ENCODE measurements at regions not wholly inside any gene's neighbourhood (a gene's known extent, or its start where the extent isn't known, plus 50 kb on each side); places are given as distances from the start of the nearest gene placed in this dataset.

DNA sequence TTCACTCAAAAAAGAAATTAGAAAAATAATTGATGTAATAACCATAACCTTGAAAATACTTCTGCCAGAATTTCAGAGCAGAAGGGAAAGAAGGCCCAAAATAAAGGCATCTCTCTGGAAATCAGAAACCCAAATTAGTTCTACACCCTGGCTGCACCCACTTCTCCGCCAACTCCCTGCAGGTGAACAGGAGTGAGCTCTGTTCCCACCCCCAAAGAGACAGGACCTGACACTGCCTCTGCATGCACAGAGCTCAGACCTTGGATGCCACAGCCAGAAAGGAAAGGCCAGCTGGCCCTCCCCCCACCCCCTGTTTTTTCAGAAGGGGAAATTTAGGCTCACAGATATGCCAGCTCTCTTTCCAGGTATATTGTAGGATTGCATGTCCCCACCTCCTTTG lies 228.2 kb downstream of the BCL11B start:
- H3K27me3 Mint-ChIP-seq (ENCODE audit: insufficient read depth, unreplicated experiment), result peaks cover 3% of the 10 kb centered on the region

DNA sequence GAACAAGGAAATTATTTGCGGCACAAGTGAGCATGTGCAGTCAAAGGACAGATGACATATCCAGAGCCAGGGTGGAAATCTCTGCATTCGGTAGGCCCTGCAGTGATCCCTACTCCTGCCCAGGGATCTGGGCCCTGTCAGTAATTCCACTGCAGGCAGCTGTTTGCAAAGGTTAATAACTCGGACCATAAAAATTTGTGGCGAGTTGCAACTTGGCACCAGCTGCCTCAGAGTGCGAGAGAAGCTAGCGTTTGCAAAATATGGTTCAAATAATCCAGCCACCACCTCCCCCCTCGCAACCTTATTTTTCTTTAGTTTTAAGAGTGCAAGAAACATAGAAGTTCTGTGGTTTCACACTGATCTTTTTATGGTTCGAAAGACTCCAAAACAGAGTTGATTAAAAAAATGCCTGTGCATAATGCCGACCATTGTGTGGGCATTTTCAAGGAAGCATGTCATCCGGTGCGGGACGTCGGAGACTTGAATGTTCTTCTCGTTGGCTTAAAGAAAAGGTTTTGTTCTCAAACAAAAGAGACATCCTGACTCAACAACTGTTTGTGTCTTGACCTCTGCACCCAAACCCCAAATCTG lies 224.5 kb downstream of the BCL11B start:
- BruUV-seq (replicated peaks), result no TSS peak
- peaks cover 4% of the 10 kb centered on the region for H3K27me3 Mint-ChIP-seq (ENCODE audit: insufficient read depth, unreplicated experiment)
- H3K9me3 ChIP-seq, result no peaks in the 10 kb centered on the region; the same call in 1 of the 2 replicates
- H3K4me1 Mint-ChIP-seq (ENCODE audit: low read depth, unreplicated experiment), result no peaks in the 10 kb centered on the region
- no peak for DNase-seq
- CTCF ChIA-PET, result no interaction called here
- H3K4me3 ChIP-seq (ENCODE audit: low read depth, low read length), result no peak overlapping the region
- H3K27me3 ChIP-seq (replicated peaks; ENCODE audit: control insufficient read depth, insufficient read depth, low read length), result no peaks in the 10 kb centered on the region
- H3K4me3 Mint-ChIP-seq (ENCODE audit: unreplicated experiment), result no peak overlapping the region
- no peaks in the 10 kb centered on the region for H3K36me3 Mint-ChIP-seq (ENCODE audit: insufficient read depth, unreplicated experiment)
- TF ChIP-seq, protein P1, sequence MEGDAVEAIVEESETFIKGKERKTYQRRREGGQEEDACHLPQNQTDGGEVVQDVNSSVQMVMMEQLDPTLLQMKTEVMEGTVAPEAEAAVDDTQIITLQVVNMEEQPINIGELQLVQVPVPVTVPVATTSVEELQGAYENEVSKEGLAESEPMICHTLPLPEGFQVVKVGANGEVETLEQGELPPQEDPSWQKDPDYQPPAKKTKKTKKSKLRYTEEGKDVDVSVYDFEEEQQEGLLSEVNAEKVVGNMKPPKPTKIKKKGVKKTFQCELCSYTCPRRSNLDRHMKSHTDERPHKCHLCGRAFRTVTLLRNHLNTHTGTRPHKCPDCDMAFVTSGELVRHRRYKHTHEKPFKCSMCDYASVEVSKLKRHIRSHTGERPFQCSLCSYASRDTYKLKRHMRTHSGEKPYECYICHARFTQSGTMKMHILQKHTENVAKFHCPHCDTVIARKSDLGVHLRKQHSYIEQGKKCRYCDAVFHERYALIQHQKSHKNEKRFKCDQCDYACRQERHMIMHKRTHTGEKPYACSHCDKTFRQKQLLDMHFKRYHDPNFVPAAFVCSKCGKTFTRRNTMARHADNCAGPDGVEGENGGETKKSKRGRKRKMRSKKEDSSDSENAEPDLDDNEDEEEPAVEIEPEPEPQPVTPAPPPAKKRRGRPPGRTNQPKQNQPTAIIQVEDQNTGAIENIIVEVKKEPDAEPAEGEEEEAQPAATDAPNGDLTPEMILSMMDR (IDR thresholded peaks at IDR 0.05; ENCODE audit: insufficient read depth in 1 of 2, low read depth in 1 of 2, low read length in 1 of 2, severe bottlenecking in 1 of 2, unreplicated experiment in 1 of 2), result no peak
- H3K36me3 ChIP-seq (ENCODE audit: control insufficient read depth, insufficient read depth, low read length), result no peaks in the 10 kb centered on the region
- peaks cover 14% of the 10 kb centered on the region for H3K9me3 Mint-ChIP-seq (ENCODE audit: unreplicated experiment)
- H3K4me1 ChIP-seq, result no peaks in the 10 kb centered on the region
- no peak overlapping the region for H3K27ac Mint-ChIP-seq (ENCODE audit: unreplicated experiment)
- intact Hi-C loops (cut with micrococcal nuclease; ENCODE audit: unreplicated experiment), result no loop called here
- POLR2A ChIA-PET, result no interaction called here

More for the DNA sequence above, 228.2 kb downstream of the BCL11B start:
- no peak overlapping the region for H3K27ac Mint-ChIP-seq (ENCODE audit: unreplicated experiment)
- no peaks in the 10 kb centered on the region for H3K9me3 Mint-ChIP-seq (ENCODE audit: unreplicated experiment)
- no TSS peak for BruUV-seq (replicated peaks)
- intact Hi-C loops (cut with micrococcal nuclease; ENCODE audit: unreplicated experiment), result no loop called here
- H3K4me1 ChIP-seq, result no peaks in the 10 kb centered on the region
- no peak overlapping the region for H3K4me3 ChIP-seq (ENCODE audit: low read depth, low read length)
- H3K4me3 Mint-ChIP-seq (ENCODE audit: unreplicated experiment), result no peak overlapping the region
- no peaks in the 10 kb centered on the region for H3K9me3 ChIP-seq
- no peak for DNase-seq
- no peaks in the 10 kb centered on the region for H3K36me3 ChIP-seq (ENCODE audit: control insufficient read depth, insufficient read depth, low read length)
- no peaks in the 10 kb centered on the region for H3K4me1 Mint-ChIP-seq (ENCODE audit: low read depth, unreplicated experiment)
- H3K27me3 ChIP-seq (replicated peaks; ENCODE audit: control insufficient read depth, insufficient read depth, low read length), result no peaks in the 10 kb centered on the region
- ChIA-PET POLR2A (no interaction called here), CTCF (interaction anchor here (0.6 kb wide), 1 partner anchor 1066 kb away, joined by 3 read pairs; no protein-coding TSS in a partner anchor)
- H3K36me3 Mint-ChIP-seq (ENCODE audit: insufficient read depth, unreplicated experiment), result no peaks in the 10 kb centered on the region
- TF ChIP-seq, protein P1 (IDR thresholded peaks at IDR 0.05; ENCODE audit: insufficient read depth in 1 of 2, low read depth in 1 of 2, low read length in 1 of 2, severe bottlenecking in 1 of 2, unreplicated experiment in 1 of 2), result no peak

DNA sequence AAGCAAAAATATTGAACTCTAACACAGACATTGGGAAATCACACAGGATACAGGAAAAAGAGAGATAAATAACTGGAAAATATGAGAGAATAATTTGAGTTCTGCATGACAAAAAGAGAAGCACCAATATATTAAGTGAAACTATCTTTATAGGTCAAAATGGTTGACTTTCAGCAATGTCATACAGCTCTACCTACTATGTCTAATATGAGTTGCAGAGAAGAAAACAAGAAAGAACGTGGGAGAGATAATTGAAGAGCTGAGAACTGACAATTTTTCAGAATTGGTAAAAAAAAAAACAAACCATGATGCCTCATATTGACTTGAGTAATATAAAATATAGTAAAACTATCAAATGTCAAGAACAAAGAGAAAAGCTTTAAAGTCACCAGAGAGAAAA lies 221.7 kb downstream of the BCL11B start:
- intact Hi-C loops (cut with micrococcal nuclease; ENCODE audit: unreplicated experiment), result no loop called here
- ChIA-PET CTCF (no interaction called here), POLR2A (no interaction called here)
- H3K9me3 Mint-ChIP-seq (ENCODE audit: unreplicated experiment), result peaks cover 27% of the 10 kb centered on the region
- no peak overlapping the region for H3K4me3 Mint-ChIP-seq (ENCODE audit: unreplicated experiment)
- Histone ChIP-seq H3K9me3 (no peaks in the 10 kb centered on the region; the same call in 1 of the 2 replicates), H3K4me1 (no peaks in the 10 kb centered on the region), H3K4me3 (ENCODE audit: low read depth, low read length) (no peak overlapping the region), H3K27me3 (replicated peaks; ENCODE audit: control insufficient read depth, insufficient read depth, low read length) (no peaks in the 10 kb centered on the region), H3K36me3 (ENCODE audit: control insufficient read depth, insufficient read depth, low read length) (no peaks in the 10 kb centered on the region)
- peaks cover 4% of the 10 kb centered on the region for H3K27me3 Mint-ChIP-seq (ENCODE audit: insufficient read depth, unreplicated experiment)
- no peaks in the 10 kb centered on the region for H3K36me3 Mint-ChIP-seq (ENCODE audit: insufficient read depth, unreplicated experiment)
- H3K4me1 Mint-ChIP-seq (ENCODE audit: low read depth, unreplicated experiment), result no peaks in the 10 kb centered on the region
- BruUV-seq (replicated peaks), result no TSS peak
- no peak for DNase-seq
- H3K27ac Mint-ChIP-seq (ENCODE audit: unreplicated experiment), result no peak overlapping the region
- TF ChIP-seq, protein P1 (IDR thresholded peaks at IDR 0.05; ENCODE audit: insufficient read depth in 1 of 2, low read depth in 1 of 2, low read length in 1 of 2, severe bottlenecking in 1 of 2, unreplicated experiment in 1 of 2), result no peak

Measured in Caco-2 (cell line).